DMS53 (cell line): ENCODE measurements at regions not wholly inside any gene's neighbourhood (a gene's known extent, or its start where the extent isn't known, plus 50 kb on each side); places are given as distances from the start of the nearest gene placed in this dataset.

ENCODE experiments used
- DNase-seq: peaks from one replicate; lab custom pipeline; 2025; lab: John Stamatoyannopoulos, UW

- DNase-seq, result no peak
These were observed 185.4 kb upstream of the NSMCE3 start for GRCh38 chr15:29455055-29455454.

GRCh38 chr15:29454506-29454905 is 184.9 kb upstream of the NSMCE3 start:
- DNase-seq, result no peak

- no peak for DNase-seq
These were observed 183.5 kb upstream of the NSMCE3 start for GRCh38 chr15:29452881-29453731.

- DNase-seq, result peak; percentile 13
These were observed 181.7 kb upstream of the NSMCE3 start for GRCh38 chr15:29451201-29451781.

GRCh38 chr15:29449136-29449535 is 179.5 kb upstream of the NSMCE3 start:
- DNase-seq, result peak; percentile 8

GRCh38 chr15:29448320-29448719 is 178.7 kb upstream of the NSMCE3 start:
- DNase-seq, result no peak

GRCh38 chr15:29446480-29446879 is 176.9 kb upstream of the NSMCE3 start:
- DNase-seq, result no peak

- DNase-seq, result no peak
These were observed 172.9 kb upstream of the NSMCE3 start for GRCh38 chr15:29442532-29442931.

- peak; percentile 17 for DNase-seq
These were observed 170.9 kb upstream of the NSMCE3 start for GRCh38 chr15:29440541-29440940.

- DNase-seq, result peak; percentile 84
These were observed 169.1 kb upstream of the NSMCE3 start for GRCh38 chr15:29438703-29439055.

- DNase-seq, result peak; percentile 24
These were observed 168.5 kb upstream of the NSMCE3 start for GRCh38 chr15:29437888-29438702.

GRCh38 chr15:29435811-29436210 is 166.2 kb upstream of the NSMCE3 start:
- no peak for DNase-seq

GRCh38 chr15:29434280-29434679 is 164.7 kb upstream of the NSMCE3 start:
- no peak for DNase-seq

- no peak for DNase-seq
These were observed 164.1 kb upstream of the NSMCE3 start for GRCh38 chr15:29433507-29434248.

GRCh38 chr15:29433050-29433318 is 163.4 kb upstream of the NSMCE3 start:
- no peak for DNase-seq

GRCh38 chr15:29432191-29433049 is 162.8 kb upstream of the NSMCE3 start:
- no peak for DNase-seq

- no peak for DNase-seq
These were observed 161.2 kb upstream of the NSMCE3 start for GRCh38 chr15:29430831-29431230.

- DNase-seq, result no peak
These were observed 160.5 kb upstream of the NSMCE3 start for GRCh38 chr15:29430124-29430523.

- DNase-seq, result no peak
These were observed 160.0 kb upstream of the NSMCE3 start for GRCh38 chr15:29429584-29429983.

GRCh38 chr15:29428925-29429573 is 159.4 kb upstream of the NSMCE3 start:
- DNase-seq, result no peak

- DNase-seq, result no peak
These were observed 156.2 kb upstream of the NSMCE3 start for GRCh38 chr15:29425864-29426263.
